ENCODE measurements at regions not wholly inside any gene's neighbourhood (a gene's known extent, or its start where the extent isn't known, plus 50 kb on each side); places are given as distances from the start of the nearest gene placed in this dataset.
A peak's percentile ranks its signal among the peaks of the same experiment; 100 is the strongest.

- TF ChIP-seq CTCF (IDR thresholded peaks at IDR 0.05; ENCODE audit: borderline replicate concordance, extremely low read depth, insufficient read depth): no peak
- Histone ChIP-seq H3K27ac (ENCODE audit: low read depth in 2 of 2, low read length in 2 of 2) (no peak overlapping the region), H3K27me3 (ENCODE audit: control insufficient read depth, insufficient read depth, low read length) (no peaks in the 10 kb centered on the region), H3K9ac (ENCODE audit: low read length in 3 of 3) (no peak overlapping the region), H3K4me1 (ENCODE audit: control insufficient read depth in 2 of 3, insufficient read depth in 2 of 3, low read depth in 1 of 3, low read length in 3 of 3) (no peaks in the 10 kb centered on the region), H3K9me3 (ENCODE audit: control insufficient read depth in 2 of 3, insufficient read depth in 1 of 3, low read length in 3 of 3) (no peaks in the 10 kb centered on the region), H3K4me3 (ENCODE audit: low read length in 3 of 3) (no peak overlapping the region), H3K36me3 (ENCODE audit: control insufficient read depth in 2 of 3, insufficient read depth in 3 of 3, low read length in 3 of 3) (no peaks in the 10 kb centered on the region)
- intact Hi-C loops (cut with DNase I): no loop called here
- DNase-seq (no peak), FAIRE-seq (no peak)
Observed at GRCh38 chr4:189088780-189089179, 851.9 kb upstream of the FRG1 start.

- Histone ChIP-seq H3K36me3 (ENCODE audit: control insufficient read depth in 2 of 3, insufficient read depth in 3 of 3, low read length in 3 of 3) (no peaks in the 10 kb centered on the region), H3K9ac (ENCODE audit: low read length in 3 of 3) (no peak overlapping the region), H3K27ac (ENCODE audit: low read depth in 2 of 2, low read length in 2 of 2) (no peak overlapping the region), H3K4me3 (ENCODE audit: low read length in 3 of 3) (no peak overlapping the region), H3K27me3 (ENCODE audit: control insufficient read depth, insufficient read depth, low read length) (no peaks in the 10 kb centered on the region), H3K9me3 (ENCODE audit: control insufficient read depth in 2 of 3, insufficient read depth in 1 of 3, low read length in 3 of 3) (no peaks in the 10 kb centered on the region), H3K4me1 (ENCODE audit: control insufficient read depth in 2 of 3, insufficient read depth in 2 of 3, low read depth in 1 of 3, low read length in 3 of 3) (no peaks in the 10 kb centered on the region)
- TF ChIP-seq CTCF (IDR thresholded peaks at IDR 0.05; ENCODE audit: borderline replicate concordance, extremely low read depth, insufficient read depth): peak; percentile 16
- DNase-seq (peak in 2 of 5 donors; percentile 12 to 40), FAIRE-seq (no peak)
- intact Hi-C loops (cut with DNase I): no loop called here
Observed at GRCh38 chr4:189090174-189090814, 850.4 kb upstream of the FRG1 start.

GRCh38 chr4:189092581-189092980 lies 848.1 kb upstream of the FRG1 start:
- Histone ChIP-seq H3K27me3 (ENCODE audit: control insufficient read depth, insufficient read depth, low read length) (no peaks in the 10 kb centered on the region), H3K9ac (ENCODE audit: low read length in 3 of 3) (no peak overlapping the region), H3K27ac (ENCODE audit: low read depth in 2 of 2, low read length in 2 of 2) (no peak overlapping the region), H3K4me3 (ENCODE audit: low read length in 3 of 3) (peak overlapping the region in 1 of 3 donors; percentile 9), H3K9me3 (ENCODE audit: control insufficient read depth in 2 of 3, insufficient read depth in 1 of 3, low read length in 3 of 3) (no peaks in the 10 kb centered on the region), H3K36me3 (ENCODE audit: control insufficient read depth in 2 of 3, insufficient read depth in 3 of 3, low read length in 3 of 3) (no peaks in the 10 kb centered on the region), H3K4me1 (ENCODE audit: control insufficient read depth in 2 of 3, insufficient read depth in 2 of 3, low read depth in 1 of 3, low read length in 3 of 3) (no peaks in the 10 kb centered on the region)
- intact Hi-C loops (cut with DNase I): no loop called here
- DNase-seq: no peak
- FAIRE-seq: no peak
- TF ChIP-seq CTCF (IDR thresholded peaks at IDR 0.05; ENCODE audit: borderline replicate concordance, extremely low read depth, insufficient read depth): no peak

GRCh38 chr4:189096108-189096507 lies 844.6 kb upstream of the FRG1 start:
- TF ChIP-seq CTCF (IDR thresholded peaks at IDR 0.05; ENCODE audit: borderline replicate concordance, extremely low read depth, insufficient read depth): no peak
- no peak for FAIRE-seq

More at GRCh38 chr4:189096108-189096507, 844.6 kb upstream of the FRG1 start:
- Histone ChIP-seq H3K27me3 (ENCODE audit: control insufficient read depth, insufficient read depth, low read length) (no peaks in the 10 kb centered on the region), H3K27ac (ENCODE audit: low read depth in 2 of 2, low read length in 2 of 2) (no peak overlapping the region), H3K9me3 (ENCODE audit: control insufficient read depth in 2 of 3, insufficient read depth in 1 of 3, low read length in 3 of 3) (no peaks in the 10 kb centered on the region), H3K36me3 (ENCODE audit: control insufficient read depth in 2 of 3, insufficient read depth in 3 of 3, low read length in 3 of 3) (no peaks in the 10 kb centered on the region), H3K9ac (ENCODE audit: low read length in 3 of 3) (no peak overlapping the region), H3K4me3 (ENCODE audit: low read length in 3 of 3) (no peak overlapping the region), H3K4me1 (ENCODE audit: control insufficient read depth in 2 of 3, insufficient read depth in 2 of 3, low read depth in 1 of 3, low read length in 3 of 3) (no peaks in the 10 kb centered on the region)
- intact Hi-C loops (cut with DNase I): no loop called here
- no peak for DNase-seq
